GM18520 (cell line): ENCODE measurements at regions not wholly inside any gene's neighbourhood (a gene's known extent, or its start where the extent isn't known, plus 50 kb on each side); places are given as distances from the start of the nearest gene placed in this dataset.
"Not testable (repeated sequence)": the region's sequence is repeated elsewhere in the genome, so short reads cannot be mapped to it uniquely, and the experiment has no call there.

Experiments used
- ATAC-seq: cut with Tn5 transposase; IDR thresholded peaks from one replicate; pipeline ENCODE4 v1.9.1; 2021; ENCODE audit not compliant: unreplicated experiment

- no peak for ATAC-seq
Observed at GRCh38 chr10:57593983-57594573, 673.6 kb downstream of the IPMK start.

GRCh38 chr10:57579926-57580325, 687.8 kb downstream of the IPMK start:
- no peak for ATAC-seq

- no peak for ATAC-seq
Observed at GRCh38 chr10:57562211-57562610, 705.5 kb downstream of the IPMK start.

- not testable (repeated sequence) for ATAC-seq
Observed at GRCh38 chr10:57551774-57552173, 715.9 kb downstream of the IPMK start.

- no peak for ATAC-seq
Observed at GRCh38 chr10:57535306-57535705, 732.4 kb downstream of the IPMK start.

GRCh38 chr10:57513637-57514036, 754.1 kb downstream of the IPMK start:
- no peak for ATAC-seq

- no peak for ATAC-seq
Observed at GRCh38 chr10:57507788-57508187, 759.9 kb downstream of the IPMK start.

GRCh38 chr10:57506414-57507094, 761.1 kb downstream of the IPMK start:
- no peak for ATAC-seq

GRCh38 chr10:57494486-57494885, 773.2 kb downstream of the IPMK start:
- ATAC-seq, result no peak

- ATAC-seq, result no peak
Observed at GRCh38 chr10:57482259-57482658, 785.4 kb downstream of the IPMK start.

- no peak for ATAC-seq
Observed at GRCh38 chr10:57472823-57473619, 794.7 kb downstream of the IPMK start.

- ATAC-seq, result no peak
Observed at GRCh38 chr10:57468894-57469432, 798.7 kb downstream of the IPMK start.

GRCh38 chr10:57465155-57465554, 802.5 kb downstream of the IPMK start:
- no peak for ATAC-seq

- no peak for ATAC-seq
Observed at GRCh38 chr10:57460540-57460939, 807.2 kb downstream of the IPMK start.

GRCh38 chr10:57457972-57458512, 809.7 kb downstream of the IPMK start:
- peak; percentile 54 for ATAC-seq

GRCh38 chr10:57430376-57430775, 837.3 kb downstream of the IPMK start:
- ATAC-seq, result no peak

GRCh38 chr10:57420881-57421280, 846.8 kb downstream of the IPMK start:
- no peak for ATAC-seq

- no peak for ATAC-seq
Observed at GRCh38 chr10:57418476-57418875, 849.2 kb downstream of the IPMK start.

GRCh38 chr10:57395923-57396322, 871.8 kb downstream of the IPMK start:
- ATAC-seq, result no peak

GRCh38 chr10:57367412-57367811, 900.3 kb downstream of the IPMK start:
- ATAC-seq, result no peak

- no peak for ATAC-seq
Observed at GRCh38 chr10:57362811-57363210, 904.9 kb downstream of the IPMK start.
